ENCODE measurements at regions not wholly inside any gene's neighbourhood (a gene's known extent, or its start where the extent isn't known, plus 50 kb on each side); places are given as distances from the start of the nearest gene placed in this dataset.
"Not testable (repeated sequence)": the region's sequence is repeated elsewhere in the genome, so short reads cannot be mapped to it uniquely, and the experiment has no call there.

- DNase-seq: no peak
Measured at GRCh38 chr19:31448221-31448657, 99.0 kb upstream of the TSHZ3 start.

- DNase-seq: no peak
Measured at GRCh38 chr19:31449379-31449778, 100.1 kb upstream of the TSHZ3 start.

GRCh38 chr19:31450696-31451095 lies 101.5 kb upstream of the TSHZ3 start:
- DNase-seq: no peak

- DNase-seq: no peak
Measured at GRCh38 chr19:31451686-31452330, 102.6 kb upstream of the TSHZ3 start.

GRCh38 chr19:31459430-31459829 lies 110.2 kb upstream of the TSHZ3 start:
- DNase-seq: no peak

GRCh38 chr19:31461814-31462539 lies 112.7 kb upstream of the TSHZ3 start:
- no peak for DNase-seq

- DNase-seq: no peak
Measured at GRCh38 chr19:31470229-31470939, 121.1 kb upstream of the TSHZ3 start.

- no peak for DNase-seq
Measured at GRCh38 chr19:31470952-31471351, 121.7 kb upstream of the TSHZ3 start.

- DNase-seq: no peak
Measured at GRCh38 chr19:31478241-31478640, 129.0 kb upstream of the TSHZ3 start.

GRCh38 chr19:31483226-31483857 lies 134.1 kb upstream of the TSHZ3 start:
- no peak for DNase-seq

- DNase-seq: not testable (repeated sequence)
Measured at GRCh38 chr19:31484858-31485410, 135.7 kb upstream of the TSHZ3 start.

GRCh38 chr19:31485472-31485871 lies 136.2 kb upstream of the TSHZ3 start:
- DNase-seq: no peak

GRCh38 chr19:31491242-31491641 lies 142.0 kb upstream of the TSHZ3 start:
- DNase-seq: no peak

GRCh38 chr19:31492050-31492449 lies 142.8 kb upstream of the TSHZ3 start:
- DNase-seq: no peak

GRCh38 chr19:31496076-31496475 lies 146.8 kb upstream of the TSHZ3 start:
- DNase-seq: no peak

- no peak for DNase-seq
Measured at GRCh38 chr19:31497709-31498108, 148.5 kb upstream of the TSHZ3 start.

- DNase-seq: no peak
Measured at GRCh38 chr19:31498781-31499180, 149.5 kb upstream of the TSHZ3 start.

- no peak for DNase-seq
Measured at GRCh38 chr19:31499281-31500196, 150.3 kb upstream of the TSHZ3 start.

GRCh38 chr19:31500197-31500830 lies 151.1 kb upstream of the TSHZ3 start:
- no peak for DNase-seq

- no peak for DNase-seq
Measured at GRCh38 chr19:31500946-31501345, 151.7 kb upstream of the TSHZ3 start.
